RPMI7951 (cell line): ENCODE measurements at regions not wholly inside any gene's neighbourhood (a gene's known extent, or its start where the extent isn't known, plus 50 kb on each side); places are given as distances from the start of the nearest gene placed in this dataset.

Source experiments
- DNase-seq: peaks from one replicate; pipeline ENCODE4 v3.0.0-alpha.2; 2012; ENCODE audit warnings: low read depth

- DNase-seq = no peak
Observed at GRCh38 chr19:28238270-28238820, 974.6 kb downstream of the UQCRFS1 start.

- no peak for DNase-seq
Observed at GRCh38 chr19:28235606-28236125, 977.3 kb downstream of the UQCRFS1 start.

GRCh38 chr19:28234637-28235036 lies 978.3 kb downstream of the UQCRFS1 start:
- DNase-seq = peak; percentile 10

GRCh38 chr19:28228854-28229253 lies 984.1 kb downstream of the UQCRFS1 start:
- no peak for DNase-seq

GRCh38 chr19:28224441-28224840 lies 988.5 kb downstream of the UQCRFS1 start:
- peak; percentile 15 for DNase-seq

GRCh38 chr19:28221736-28222135 lies 991.2 kb downstream of the UQCRFS1 start:
- no peak for DNase-seq

GRCh38 chr19:28218728-28219127 lies 994.2 kb downstream of the UQCRFS1 start:
- no peak for DNase-seq

GRCh38 chr19:28217022-28217421 lies 995.9 kb downstream of the UQCRFS1 start:
- no peak for DNase-seq

- peak; percentile 67 for DNase-seq
Observed at GRCh38 chr19:28213470-28214082, 999.4 kb downstream of the UQCRFS1 start.

GRCh38 chr19:28210886-28211285 lies 1002.1 kb downstream of the UQCRFS1 start:
- DNase-seq = no peak

- DNase-seq = peak; percentile 44
Observed at GRCh38 chr19:28208745-28209144, 1004.2 kb downstream of the UQCRFS1 start.

- no peak for DNase-seq
Observed at GRCh38 chr19:28207244-28207643, 1005.7 kb downstream of the UQCRFS1 start.

GRCh38 chr19:28201462-28201943 lies 1011.4 kb downstream of the UQCRFS1 start:
- DNase-seq = no peak

- no peak for DNase-seq
Observed at GRCh38 chr19:28199323-28199722, 1013.6 kb downstream of the UQCRFS1 start.

GRCh38 chr19:28196961-28197360 lies 1016.0 kb downstream of the UQCRFS1 start:
- no peak for DNase-seq

GRCh38 chr19:28196101-28196500 lies 1016.9 kb downstream of the UQCRFS1 start:
- no peak for DNase-seq

GRCh38 chr19:28185646-28186045 lies 1027.3 kb downstream of the UQCRFS1 start:
- DNase-seq = no peak

GRCh38 chr19:28184997-28185396 lies 1028.0 kb downstream of the UQCRFS1 start:
- DNase-seq = peak; percentile 16

- no peak for DNase-seq
Observed at GRCh38 chr19:28176193-28176592, 1036.8 kb downstream of the UQCRFS1 start.

GRCh38 chr19:28171983-28172382 lies 1041.0 kb downstream of the UQCRFS1 start:
- DNase-seq = peak; percentile 6

- no peak for DNase-seq
Observed at GRCh38 chr19:28170066-28170465, 1042.9 kb downstream of the UQCRFS1 start.

- DNase-seq = no peak
Observed at GRCh38 chr19:28169168-28169887, 1043.6 kb downstream of the UQCRFS1 start.

GRCh38 chr19:28168557-28168956 lies 1044.4 kb downstream of the UQCRFS1 start:
- DNase-seq = no peak
